ENCODE measurements at regions not wholly inside any gene's neighbourhood (a gene's known extent, or its start where the extent isn't known, plus 50 kb on each side); places are given as distances from the start of the nearest gene placed in this dataset.

GRCh38 chrX:34874763-34875162 lies 67.8 kb upstream of the FAM47B start:
- Mint-ChIP-seq H3K27me3 (ENCODE audit: low read depth) (no peaks in the 10 kb centered on the region), H3K4me1 (peaks cover 43% of the 10 kb centered on the region), H3K4me3 (peak overlapping the region in 2 of 3 experiments; percentile 27 to 54), H3K27ac (peak overlapping the region; percentile 52 to 77 (median 75)), H3K36me3 (ENCODE audit: low read depth) (no peaks in the 10 kb centered on the region), H3K9me3 (peaks cover 15% of the 10 kb centered on the region)
- no peak for TF ChIP-seq CTCF (IDR thresholded peaks at IDR 0.05; ENCODE audit: unreplicated experiment in 3 of 3)

- no peaks in the 10 kb centered on the region for H3K27me3 Mint-ChIP-seq (ENCODE audit: low read depth)
- peak overlapping the region in 1 of 3 experiments; percentile 70 for H3K4me3 Mint-ChIP-seq
- TF ChIP-seq CTCF (IDR thresholded peaks at IDR 0.05; ENCODE audit: unreplicated experiment in 3 of 3): no peak
- peaks cover 43% of the 10 kb centered on the region for H3K4me1 Mint-ChIP-seq
- H3K27ac Mint-ChIP-seq: peak overlapping the region; percentile 52 to 79 (median 77)
- H3K36me3 Mint-ChIP-seq (ENCODE audit: low read depth): no peaks in the 10 kb centered on the region
- H3K9me3 Mint-ChIP-seq: peaks cover 11% of the 10 kb centered on the region
Observed at GRCh38 chrX:34875204-34875603, 67.4 kb upstream of the FAM47B start.

- Mint-ChIP-seq H3K4me3 (peak overlapping the region in 2 of 3 experiments; percentile 27 to 75), H3K27ac (peak overlapping the region; percentile 49 to 74 (median 72)), H3K4me1 (peaks cover 43% of the 10 kb centered on the region)
Observed at GRCh38 chrX:34877436-34877835, 65.2 kb upstream of the FAM47B start.

GRCh38 chrX:34879346-34879745 lies 63.2 kb upstream of the FAM47B start:
- no peaks in the 10 kb centered on the region for H3K27me3 Mint-ChIP-seq (ENCODE audit: low read depth)
- peak overlapping the region in 2 of 3 experiments; percentile 34 to 53 for H3K27ac Mint-ChIP-seq
- H3K9me3 Mint-ChIP-seq: no peaks in the 10 kb centered on the region
- no peak for TF ChIP-seq CTCF (IDR thresholded peaks at IDR 0.05; ENCODE audit: unreplicated experiment in 3 of 3)
- peaks cover 35% of the 10 kb centered on the region for H3K4me1 Mint-ChIP-seq
- no peak overlapping the region for H3K4me3 Mint-ChIP-seq
- H3K36me3 Mint-ChIP-seq (ENCODE audit: low read depth): no peaks in the 10 kb centered on the region

More at GRCh38 chrX:34877436-34877835, 65.2 kb upstream of the FAM47B start:
- no peak for TF ChIP-seq CTCF (IDR thresholded peaks at IDR 0.05; ENCODE audit: unreplicated experiment in 3 of 3)
- H3K27me3 Mint-ChIP-seq (ENCODE audit: low read depth): no peaks in the 10 kb centered on the region
- no peaks in the 10 kb centered on the region for H3K9me3 Mint-ChIP-seq
- H3K36me3 Mint-ChIP-seq (ENCODE audit: low read depth): no peaks in the 10 kb centered on the region

GRCh38 chrX:34879886-34880285 lies 62.7 kb upstream of the FAM47B start:
- Mint-ChIP-seq H3K27ac (peak overlapping the region in 1 of 3 experiments; percentile 61), H3K36me3 (ENCODE audit: low read depth) (no peaks in the 10 kb centered on the region)

More at GRCh38 chrX:34879886-34880285, 62.7 kb upstream of the FAM47B start:
- no peaks in the 10 kb centered on the region for H3K9me3 Mint-ChIP-seq
- no peaks in the 10 kb centered on the region for H3K27me3 Mint-ChIP-seq (ENCODE audit: low read depth)
- no peak overlapping the region for H3K4me3 Mint-ChIP-seq
- TF ChIP-seq CTCF (IDR thresholded peaks at IDR 0.05; ENCODE audit: unreplicated experiment in 3 of 3): no peak
- H3K4me1 Mint-ChIP-seq: peaks cover 37% of the 10 kb centered on the region
